GM18867 (cell line): ENCODE measurements at regions not wholly inside any gene's neighbourhood (a gene's known extent, or its start where the extent isn't known, plus 50 kb on each side); places are given as distances from the start of the nearest gene placed in this dataset.
"Not testable (repeated sequence)": the region's sequence is repeated elsewhere in the genome, so short reads cannot be mapped to it uniquely, and the experiment has no call there.

Source experiments
- ATAC-seq: cut with Tn5 transposase; IDR thresholded peaks from one replicate; pipeline ENCODE4 v1.9.1; 2021; ENCODE audit warnings: mild to moderate bottlenecking, moderate library complexity; ENCODE audit not compliant: unreplicated experiment

- ATAC-seq, result no peak
Observed at GRCh38 chr15:95051861-95052260, 820.5 kb downstream of the MCTP2 start.

- ATAC-seq, result no peak
Observed at GRCh38 chr15:95059346-95059905, 828.1 kb downstream of the MCTP2 start.

- no peak for ATAC-seq
Observed at GRCh38 chr15:95068701-95069521, 837.5 kb downstream of the MCTP2 start.

GRCh38 chr15:95075792-95076677 is 844.7 kb downstream of the MCTP2 start:
- no peak for ATAC-seq

GRCh38 chr15:95076678-95076990 is 845.3 kb downstream of the MCTP2 start:
- ATAC-seq, result no peak

- no peak for ATAC-seq
Observed at GRCh38 chr15:95078003-95078402, 846.6 kb downstream of the MCTP2 start.

GRCh38 chr15:95080228-95080627 is 848.9 kb downstream of the MCTP2 start:
- ATAC-seq, result not testable (repeated sequence)

- ATAC-seq, result no peak
Observed at GRCh38 chr15:95085056-95085455, 853.7 kb downstream of the MCTP2 start.

- no peak for ATAC-seq
Observed at GRCh38 chr15:95086531-95087252, 855.3 kb downstream of the MCTP2 start.

GRCh38 chr15:95087253-95087609 is 855.9 kb downstream of the MCTP2 start:
- no peak for ATAC-seq

GRCh38 chr15:95091444-95091843 is 860.1 kb downstream of the MCTP2 start:
- no peak for ATAC-seq

- no peak for ATAC-seq
Observed at GRCh38 chr15:95095250-95095649, 863.9 kb downstream of the MCTP2 start.

GRCh38 chr15:95096651-95097050 is 865.3 kb downstream of the MCTP2 start:
- ATAC-seq, result no peak

- ATAC-seq, result no peak
Observed at GRCh38 chr15:95097361-95097760, 866.0 kb downstream of the MCTP2 start.

- ATAC-seq, result no peak
Observed at GRCh38 chr15:95105229-95105628, 873.9 kb downstream of the MCTP2 start.

- no peak for ATAC-seq
Observed at GRCh38 chr15:95106801-95107200, 875.4 kb downstream of the MCTP2 start.

GRCh38 chr15:95108673-95109072 is 877.3 kb downstream of the MCTP2 start:
- ATAC-seq, result no peak

GRCh38 chr15:95111969-95112368 is 880.6 kb downstream of the MCTP2 start:
- ATAC-seq, result no peak

- no peak for ATAC-seq
Observed at GRCh38 chr15:95113041-95113440, 881.7 kb downstream of the MCTP2 start.

GRCh38 chr15:95119041-95119610 is 887.8 kb downstream of the MCTP2 start:
- ATAC-seq, result no peak

GRCh38 chr15:95120595-95120994 is 889.2 kb downstream of the MCTP2 start:
- no peak for ATAC-seq
